ENCODE measurements at regions not wholly inside any gene's neighbourhood (a gene's known extent, or its start where the extent isn't known, plus 50 kb on each side); places are given as distances from the start of the nearest gene placed in this dataset.

DNA sequence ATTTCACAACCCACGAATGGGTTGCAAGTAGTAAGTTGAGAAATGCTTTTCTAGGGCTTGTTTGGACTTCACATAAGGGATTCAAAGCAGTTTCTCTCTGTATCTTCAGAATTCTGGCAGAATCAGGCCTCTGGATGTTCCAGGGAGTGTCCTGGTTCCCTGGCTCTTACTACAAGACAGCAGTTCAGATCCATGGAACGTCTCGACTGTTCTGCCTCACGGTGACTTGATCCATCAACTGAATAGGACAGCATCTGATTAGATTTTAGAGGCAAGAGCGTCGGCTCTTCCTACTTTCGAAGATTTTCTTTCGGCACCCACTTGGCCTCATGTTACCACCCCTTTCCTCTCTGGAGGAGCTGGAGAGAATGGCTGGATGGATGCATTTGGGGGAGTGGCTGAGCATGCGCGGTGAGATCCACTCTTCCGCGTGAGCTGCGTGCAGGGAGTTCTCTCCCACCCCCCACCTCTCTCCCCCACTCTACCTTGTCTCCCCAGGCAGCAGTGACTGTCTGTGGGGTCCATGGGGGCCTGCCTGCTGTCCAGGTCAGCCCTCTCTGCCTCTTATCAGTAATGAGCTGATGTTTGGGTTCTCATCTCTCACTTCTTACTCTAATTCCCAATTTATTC is 132.5 kb downstream of the VAPA start:
- Histone ChIP-seq H3K27ac (no peak overlapping the region), H3K4me1 (ENCODE audit: insufficient read depth) (peaks cover 5% of the 10 kb centered on the region), H2AFZ (no peak overlapping the region), H3K9me3 (ENCODE audit: low read depth) (peaks cover 12% of the 10 kb centered on the region), H4K20me1 (ENCODE audit: insufficient read depth, poor library complexity, severe bottlenecking) (no peaks in the 10 kb centered on the region), H3K27me3 (no peaks in the 10 kb centered on the region), H3K79me2 (no peaks in the 10 kb centered on the region), H3K4me2 (no peak overlapping the region), H3K4me3 (no peak overlapping the region), H3K9me2 (replicated peaks; ENCODE audit: insufficient read depth) (no peaks in the 10 kb centered on the region), H3K36me3 (replicated peaks; ENCODE audit: insufficient read depth, low read depth) (no peaks in the 10 kb centered on the region)
- TF ChIP-seq EZH2phosphoT487 (IDR thresholded peaks at IDR 0.05; ENCODE audit: low read depth, severe bottlenecking, unreplicated experiment) (no peak), EZH2 (IDR thresholded peaks at IDR 0.05; ENCODE audit: borderline replicate concordance) (no peak)
- TF ChIP-seq, protein P1, sequence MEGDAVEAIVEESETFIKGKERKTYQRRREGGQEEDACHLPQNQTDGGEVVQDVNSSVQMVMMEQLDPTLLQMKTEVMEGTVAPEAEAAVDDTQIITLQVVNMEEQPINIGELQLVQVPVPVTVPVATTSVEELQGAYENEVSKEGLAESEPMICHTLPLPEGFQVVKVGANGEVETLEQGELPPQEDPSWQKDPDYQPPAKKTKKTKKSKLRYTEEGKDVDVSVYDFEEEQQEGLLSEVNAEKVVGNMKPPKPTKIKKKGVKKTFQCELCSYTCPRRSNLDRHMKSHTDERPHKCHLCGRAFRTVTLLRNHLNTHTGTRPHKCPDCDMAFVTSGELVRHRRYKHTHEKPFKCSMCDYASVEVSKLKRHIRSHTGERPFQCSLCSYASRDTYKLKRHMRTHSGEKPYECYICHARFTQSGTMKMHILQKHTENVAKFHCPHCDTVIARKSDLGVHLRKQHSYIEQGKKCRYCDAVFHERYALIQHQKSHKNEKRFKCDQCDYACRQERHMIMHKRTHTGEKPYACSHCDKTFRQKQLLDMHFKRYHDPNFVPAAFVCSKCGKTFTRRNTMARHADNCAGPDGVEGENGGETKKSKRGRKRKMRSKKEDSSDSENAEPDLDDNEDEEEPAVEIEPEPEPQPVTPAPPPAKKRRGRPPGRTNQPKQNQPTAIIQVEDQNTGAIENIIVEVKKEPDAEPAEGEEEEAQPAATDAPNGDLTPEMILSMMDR (IDR thresholded peaks at IDR 0.05; ENCODE audit: poor library complexity), result no peak
- WGBS (ENCODE audit: low lambda C conversion rate, missing lambda C conversion rate), result 89% methylated on average over 10 of the region's 13 CpGs
- no peak for DNase-seq (ENCODE audit: low spot score)

DNA sequence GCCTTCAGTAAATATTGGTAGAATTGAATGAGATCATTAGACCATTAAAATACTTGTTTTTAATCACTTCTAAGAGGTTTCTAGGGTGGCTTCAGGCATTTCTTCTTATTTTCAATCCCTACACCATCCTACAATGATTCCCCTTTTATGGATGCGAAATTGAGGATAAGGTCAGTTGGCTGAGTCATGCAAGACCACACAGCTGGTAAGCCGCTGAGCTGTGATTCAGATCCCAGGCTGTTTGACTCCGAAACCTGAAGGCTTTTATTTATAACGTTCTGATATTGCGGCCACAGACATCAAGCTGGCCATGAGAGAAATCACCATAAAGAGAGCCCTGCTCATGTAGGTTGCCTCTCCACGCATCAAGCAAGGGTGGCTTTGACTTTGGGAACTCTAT is 133.4 kb downstream of the VAPA start:
- 77% methylated on average over 6 of the region's 6 CpGs for WGBS (ENCODE audit: low lambda C conversion rate, missing lambda C conversion rate)
- Histone ChIP-seq H3K36me3 (replicated peaks; ENCODE audit: insufficient read depth, low read depth) (no peaks in the 10 kb centered on the region), H4K20me1 (ENCODE audit: insufficient read depth, poor library complexity, severe bottlenecking) (no peaks in the 10 kb centered on the region), H3K9me3 (ENCODE audit: low read depth) (peaks cover 9% of the 10 kb centered on the region), H3K4me3 (no peak overlapping the region), H3K4me1 (ENCODE audit: insufficient read depth) (peaks cover 5% of the 10 kb centered on the region), H3K79me2 (no peaks in the 10 kb centered on the region), H2AFZ (no peak overlapping the region), H3K9me2 (replicated peaks; ENCODE audit: insufficient read depth) (no peaks in the 10 kb centered on the region), H3K4me2 (no peak overlapping the region), H3K27ac (no peak overlapping the region), H3K27me3 (no peaks in the 10 kb centered on the region)
- TF ChIP-seq EZH2phosphoT487 (IDR thresholded peaks at IDR 0.05; ENCODE audit: low read depth, severe bottlenecking, unreplicated experiment) (no peak), EZH2 (IDR thresholded peaks at IDR 0.05; ENCODE audit: borderline replicate concordance) (no peak)
- TF ChIP-seq, protein P1 (IDR thresholded peaks at IDR 0.05; ENCODE audit: poor library complexity), result no peak
- no peak for DNase-seq (ENCODE audit: low spot score)

DNA sequence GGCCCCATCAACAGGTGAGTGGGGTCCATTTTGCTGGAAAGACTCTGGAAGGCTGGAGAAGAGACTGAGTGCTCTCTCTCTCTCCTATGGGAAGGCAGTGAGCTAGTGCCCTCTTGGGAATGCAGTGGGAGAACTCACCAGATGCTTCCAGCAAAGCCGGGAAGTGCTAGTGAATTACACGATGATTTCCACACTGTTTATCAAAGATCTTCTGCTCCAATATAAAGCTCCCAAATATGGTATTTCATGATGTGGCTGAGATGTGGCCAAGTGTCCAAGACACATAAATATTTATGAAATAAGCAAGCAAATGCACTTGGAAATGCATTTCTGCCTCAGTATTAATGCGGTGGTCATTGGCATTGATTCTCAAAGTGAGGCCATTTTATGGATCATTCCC is 135.9 kb downstream of the VAPA start:
- no peaks in the 10 kb centered on the region for H3K9me3 ChIP-seq (ENCODE audit: low read depth)
- H2AFZ ChIP-seq, result no peak overlapping the region
- H3K27ac ChIP-seq, result peak overlapping the region; percentile 43
- H3K27me3 ChIP-seq, result no peaks in the 10 kb centered on the region
- H3K4me1 ChIP-seq (ENCODE audit: insufficient read depth), result peaks cover 9% of the 10 kb centered on the region
- 64% methylated on average over 3 of the region's 3 CpGs for WGBS (ENCODE audit: low lambda C conversion rate, missing lambda C conversion rate)
- no peak overlapping the region for H3K4me3 ChIP-seq
- H3K36me3 ChIP-seq (replicated peaks; ENCODE audit: insufficient read depth, low read depth), result no peaks in the 10 kb centered on the region
- H4K20me1 ChIP-seq (ENCODE audit: insufficient read depth, poor library complexity, severe bottlenecking), result no peaks in the 10 kb centered on the region
- H3K9me2 ChIP-seq (replicated peaks; ENCODE audit: insufficient read depth), result no peaks in the 10 kb centered on the region
- no peak for DNase-seq (ENCODE audit: low spot score)
- no peak overlapping the region for H3K4me2 ChIP-seq
- no peaks in the 10 kb centered on the region for H3K79me2 ChIP-seq
- TF ChIP-seq EZH2 (IDR thresholded peaks at IDR 0.05; ENCODE audit: borderline replicate concordance) (no peak), EZH2phosphoT487 (IDR thresholded peaks at IDR 0.05; ENCODE audit: low read depth, severe bottlenecking, unreplicated experiment) (no peak)
- TF ChIP-seq, protein P1 (IDR thresholded peaks at IDR 0.05; ENCODE audit: poor library complexity), result no peak

Measured in hepatocyte (in vitro differentiated cells).